Transverse colon (tissue), 4 donors: ENCODE measurements at regions not wholly inside any gene's neighbourhood (a gene's known extent, or its start where the extent isn't known, plus 50 kb on each side); places are given as distances from the start of the nearest gene placed in this dataset.
A peak's percentile ranks its signal among the peaks of the same experiment; 100 is the strongest.

Experiments
- DNase-seq: peaks from one replicate; pipeline ENCODE4 v3.0.0-alpha.2; 2019
- H3K27ac ChIP-seq, 4 donors: fragments of 200-600 bp; sonication (generic); 2 replicates each; pipeline ENCODE4 v1.5.1; 2016 to 2018; ENCODE audit warnings: inconsistent platforms in 4 of 4
- H3K27me3 ChIP-seq: fragments of 200-600 bp; sonication (generic); 2 replicates; pipeline ENCODE4 v1.5.1; 2017; ENCODE audit warnings: inconsistent platforms
- H3K36me3 ChIP-seq, 4 donors: fragments of 200-600 bp; sonication (generic); 2 replicates each; pipeline ENCODE4 v1.5.1; 2017 to 2019; ENCODE audit warnings: inconsistent platforms in 4 of 4
- H3K4me1 ChIP-seq, 4 donors: fragments of 200-600 bp; sonication (generic); 2 replicates each; pipeline ENCODE4 v1.5.1; 2017 to 2020; ENCODE audit warnings: inconsistent platforms in 4 of 4
- H3K4me3 ChIP-seq, 4 donors: fragments of 200-600 bp; sonication (generic); 1 replicate in 1 of 4; 2 replicates in 3 of 4; pipeline versions ENCODE4 v1.5.1 to v1.6.1; 2017 to 2019; ENCODE audit warnings: inconsistent platforms in 4 of 4
- H3K9me3 ChIP-seq, 2 donors: fragments of 200-600 bp; sonication (generic); 2 replicates each; pipeline ENCODE4 v1.5.1; 2017 to 2019; ENCODE audit warnings: inconsistent platforms in 2 of 2
- CTCF ChIP-seq, 5 experiments: fragments of 200-600 bp in 3 of 5; fragments of 450-650 bp in 2 of 5; sonication (generic) in 3 of 5; IDR thresholded peaks; 1 replicate in 2 of 5; 2 replicates in 3 of 5; pipeline ENCODE4 v1.5.1; 2016 to 2017; ENCODE audit warnings: antibody characterized with exemption in 5 of 5, inconsistent platforms in 3 of 5, mild to moderate bottlenecking in 2 of 5, moderate library complexity in 1 of 5
- EP300 ChIP-seq: sonication (generic); formaldehyde crosslinking; IDR thresholded peaks from one replicate; pipeline ENCODE4 v1.6.1; 2017; ENCODE audit warnings: antibody characterized with exemption, low read depth
- POLR2A ChIP-seq: fragments of 450-650 bp; IDR thresholded peaks from one replicate; pipeline ENCODE4 v1.6.1; 2016; ENCODE audit warnings: antibody characterized with exemption, mild to moderate bottlenecking, moderate library complexity
- POLR2AphosphoS5 ChIP-seq, 3 donors: sonication (generic); formaldehyde crosslinking; IDR thresholded peaks; one replicate each; pipeline ENCODE4 v1.6.1; 2016; ENCODE audit warnings: antibody characterized with exemption in 3 of 3
- WGBS, 2 donors: methylation state at CpG; one replicate each; pipeline ENCODE4 v1.1.5; 2018; ENCODE audit warnings: low coverage in 1 of 2; 5-methylcytosine and 5-hydroxymethylcytosine counted together
- in situ Hi-C, 4 donors: fragments of 200-750 bp; cut with MboI; loops; one replicate each; pipeline versions ENCODE4 v1.15.0 to v1.15.1; 2017; ENCODE audit warnings: low sequenced_read_pairs in 3 of 4, low pct_ligation_motif_present in 1 of 4, low pct_unique_long_range_greater_than_20kb in 1 of 4
- intact Hi-C: fragments of 100-400 bp; cut with DNase I; formaldehyde crosslinking; loops from one replicate; pipeline ENCODE4 v1.15.1; 2023; ENCODE audit warnings: low total_unique reads

- Histone ChIP-seq H3K27me3 (no peaks in the 10 kb centered on the region), H3K9me3 (no peaks in the 10 kb centered on the region), H3K4me3 (no peak overlapping the region), H3K36me3 (no peaks in the 10 kb centered on the region), H3K4me1 (peaks cover 0 to 24% (median 6%) of the 10 kb centered on the region in 4 donors), H3K27ac (peak overlapping the region; percentile 36 to 74 (median 64))
- intact Hi-C loops (no loop called here), in situ Hi-C loops (no loop called here)
- no peak for DNase-seq
- TF ChIP-seq EP300: no peak
- no peak for TF ChIP-seq CTCF (IDR thresholded peaks at IDR 0.05)
- TF ChIP-seq POLR2AphosphoS5 (IDR thresholded peaks at IDR 0.05): no peak
- no peak for TF ChIP-seq POLR2A
- 59 to 64% methylated on average over 2 of the region's 2 CpGs for WGBS, 2 donors
These were observed 142.2 kb upstream of the PRLR start for GRCh38 chr5:35372482-35372881.

GRCh38 chr5:35371951-35372426 is 141.7 kb upstream of the PRLR start:
- 48% methylated on average over 1 of the region's 1 CpG; no CpG with 5 or more reads in 1 of the 2 donors for WGBS, 2 donors
- TF ChIP-seq CTCF (IDR thresholded peaks at IDR 0.05) (no peak), POLR2AphosphoS5 (IDR thresholded peaks at IDR 0.05) (peak in 1 of 3 donors; percentile 9)
- Histone ChIP-seq H3K4me3 (no peak overlapping the region), H3K36me3 (no peaks in the 10 kb centered on the region), H3K9me3 (no peaks in the 10 kb centered on the region), H3K27ac (peak overlapping the region; percentile 36 to 74 (median 64)), H3K27me3 (no peaks in the 10 kb centered on the region), H3K4me1 (peaks cover 0 to 24% (median 6%) of the 10 kb centered on the region in 4 donors)
- intact Hi-C loops (no loop called here), in situ Hi-C loops (no loop called here)
- DNase-seq: peak; percentile 45

GRCh38 chr5:35370871-35371270 is 140.6 kb upstream of the PRLR start:
- no peak overlapping the region for H3K4me3 ChIP-seq
- no peaks in the 10 kb centered on the region for H3K27me3 ChIP-seq
- H3K4me1 ChIP-seq: peaks cover 0 to 24% (median 6%) of the 10 kb centered on the region in 4 donors
- in situ Hi-C loops (no loop called here), intact Hi-C loops (no loop called here)
- TF ChIP-seq CTCF (IDR thresholded peaks at IDR 0.05) (no peak), EP300 (no peak), POLR2A (no peak), POLR2AphosphoS5 (IDR thresholded peaks at IDR 0.05) (no peak)
- no peaks in the 10 kb centered on the region for H3K36me3 ChIP-seq
- H3K9me3 ChIP-seq: no peaks in the 10 kb centered on the region
- WGBS, 2 donors: 56 to 85% methylated on average over 2 of the region's 2 CpGs
- DNase-seq: no peak
- H3K27ac ChIP-seq: peak overlapping the region in 3 of 4 donors; percentile 36 to 74 (median 71)

- H3K27ac ChIP-seq: no peak overlapping the region
- no peaks in the 10 kb centered on the region for H3K27me3 ChIP-seq
- no peak for DNase-seq
- TF ChIP-seq POLR2AphosphoS5 (IDR thresholded peaks at IDR 0.05) (no peak), EP300 (no peak), POLR2A (no peak), CTCF (IDR thresholded peaks at IDR 0.05) (no peak)
- H3K4me3 ChIP-seq: no peak overlapping the region
- in situ Hi-C loops: no loop called here
- 48 to 60% methylated on average over 6 to 7 of the region's 7 CpGs for WGBS, 2 donors
- H3K4me1 ChIP-seq: peaks cover 0 to 24% (median 6%) of the 10 kb centered on the region in 4 donors
- no peaks in the 10 kb centered on the region for H3K36me3 ChIP-seq
- intact Hi-C loops: no loop called here
- H3K9me3 ChIP-seq: no peaks in the 10 kb centered on the region
These were observed 139.9 kb upstream of the PRLR start for GRCh38 chr5:35369965-35370790.
